ENCODE measurements at regions not wholly inside any gene's neighbourhood (a gene's known extent, or its start where the extent isn't known, plus 50 kb on each side); places are given as distances from the start of the nearest gene placed in this dataset.

DNA sequence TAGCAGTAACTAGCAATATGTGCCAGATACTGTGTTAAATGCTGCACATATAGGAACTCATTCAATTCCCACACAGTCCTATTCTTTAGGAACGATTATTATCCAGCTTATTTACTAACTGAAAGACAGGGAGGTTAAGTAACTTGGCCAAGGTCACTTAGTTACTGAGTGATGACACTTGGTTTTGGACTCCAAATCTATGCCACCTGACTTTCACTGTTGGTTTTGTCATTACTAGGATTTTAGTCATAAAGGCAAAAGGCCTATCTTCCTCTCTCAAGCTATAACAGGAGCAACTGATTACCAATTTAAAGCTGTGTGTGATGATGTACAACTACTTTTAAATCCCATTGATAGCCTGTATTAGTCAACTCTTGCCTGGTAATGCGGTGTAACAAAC lies 138.9 kb upstream of the STX18 start:
- no peak for DNase-seq (ENCODE audit: low read depth, low spot score)
- no peak overlapping the region for H3K4me2 ChIP-seq (ENCODE audit: low read length)
- peaks cover 0 to 3% of the 10 kb centered on the region in 2 experiments; a peak in 1 of 4 replicates for H3K4me1 ChIP-seq (ENCODE audit: control insufficient read depth in 1 of 2, insufficient read depth in 2 of 2, low read length in 2 of 2)
- no peaks in the 10 kb centered on the region for H3K9me3 ChIP-seq (ENCODE audit: control insufficient read depth in 1 of 2, insufficient read depth in 1 of 2, low read depth in 1 of 2, low read length in 2 of 2)
- H3K27ac ChIP-seq (ENCODE audit: low read depth, low read length): no peak overlapping the region
- H3K9ac ChIP-seq (ENCODE audit: low read length): no peak overlapping the region
- H2AFZ ChIP-seq (ENCODE audit: low read depth, low read length, poor library complexity, severe bottlenecking): no peak overlapping the region
- TF ChIP-seq POLR2AphosphoS5 (IDR thresholded peaks at IDR 0.05; ENCODE audit: low read depth, low read length) (no peak), ZFX (IDR thresholded peaks at IDR 0.05) (no peak), RAD21 (IDR thresholded peaks at IDR 0.05; ENCODE audit: low read depth) (no peak), SIN3A (IDR thresholded peaks at IDR 0.05; ENCODE audit: low read depth) (no peak), CBX3 (IDR thresholded peaks at IDR 0.05; ENCODE audit: low read depth) (no peak), ELF1 (IDR thresholded peaks at IDR 0.05; ENCODE audit: borderline replicate concordance, low read depth) (no peak), TCF7L2 (IDR thresholded peaks at IDR 0.05; ENCODE audit: borderline replicate concordance, extremely low read depth, insufficient read depth, insufficient read length) (no peak), CEBPB (IDR thresholded peaks at IDR 0.05; ENCODE audit: low read depth) (no peak), FOSL1 (IDR thresholded peaks at IDR 0.05; ENCODE audit: low read depth) (no peak), JUND (IDR thresholded peaks at IDR 0.05) (no peak), EZH2phosphoT487 (IDR thresholded peaks at IDR 0.05; ENCODE audit: borderline replicate concordance) (no peak), EZH2 (IDR thresholded peaks at IDR 0.05) (no peak), ZNF274 (IDR thresholded peaks at IDR 0.05; ENCODE audit: low read depth, low read length) (no peak)
- TF ChIP-seq, protein P1, sequence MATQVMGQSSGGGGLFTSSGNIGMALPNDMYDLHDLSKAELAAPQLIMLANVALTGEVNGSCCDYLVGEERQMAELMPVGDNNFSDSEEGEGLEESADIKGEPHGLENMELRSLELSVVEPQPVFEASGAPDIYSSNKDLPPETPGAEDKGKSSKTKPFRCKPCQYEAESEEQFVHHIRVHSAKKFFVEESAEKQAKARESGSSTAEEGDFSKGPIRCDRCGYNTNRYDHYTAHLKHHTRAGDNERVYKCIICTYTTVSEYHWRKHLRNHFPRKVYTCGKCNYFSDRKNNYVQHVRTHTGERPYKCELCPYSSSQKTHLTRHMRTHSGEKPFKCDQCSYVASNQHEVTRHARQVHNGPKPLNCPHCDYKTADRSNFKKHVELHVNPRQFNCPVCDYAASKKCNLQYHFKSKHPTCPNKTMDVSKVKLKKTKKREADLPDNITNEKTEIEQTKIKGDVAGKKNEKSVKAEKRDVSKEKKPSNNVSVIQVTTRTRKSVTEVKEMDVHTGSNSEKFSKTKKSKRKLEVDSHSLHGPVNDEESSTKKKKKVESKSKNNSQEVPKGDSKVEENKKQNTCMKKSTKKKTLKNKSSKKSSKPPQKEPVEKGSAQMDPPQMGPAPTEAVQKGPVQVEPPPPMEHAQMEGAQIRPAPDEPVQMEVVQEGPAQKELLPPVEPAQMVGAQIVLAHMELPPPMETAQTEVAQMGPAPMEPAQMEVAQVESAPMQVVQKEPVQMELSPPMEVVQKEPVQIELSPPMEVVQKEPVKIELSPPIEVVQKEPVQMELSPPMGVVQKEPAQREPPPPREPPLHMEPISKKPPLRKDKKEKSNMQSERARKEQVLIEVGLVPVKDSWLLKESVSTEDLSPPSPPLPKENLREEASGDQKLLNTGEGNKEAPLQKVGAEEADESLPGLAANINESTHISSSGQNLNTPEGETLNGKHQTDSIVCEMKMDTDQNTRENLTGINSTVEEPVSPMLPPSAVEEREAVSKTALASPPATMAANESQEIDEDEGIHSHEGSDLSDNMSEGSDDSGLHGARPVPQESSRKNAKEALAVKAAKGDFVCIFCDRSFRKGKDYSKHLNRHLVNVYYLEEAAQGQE (IDR thresholded peaks at IDR 0.05; ENCODE audit: low read depth): no peak
- TF ChIP-seq, protein P2, sequence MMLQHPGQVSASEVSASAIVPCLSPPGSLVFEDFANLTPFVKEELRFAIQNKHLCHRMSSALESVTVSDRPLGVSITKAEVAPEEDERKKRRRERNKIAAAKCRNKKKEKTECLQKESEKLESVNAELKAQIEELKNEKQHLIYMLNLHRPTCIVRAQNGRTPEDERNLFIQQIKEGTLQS (IDR thresholded peaks at IDR 0.05): no peak
- TF ChIP-seq, protein P3, sequence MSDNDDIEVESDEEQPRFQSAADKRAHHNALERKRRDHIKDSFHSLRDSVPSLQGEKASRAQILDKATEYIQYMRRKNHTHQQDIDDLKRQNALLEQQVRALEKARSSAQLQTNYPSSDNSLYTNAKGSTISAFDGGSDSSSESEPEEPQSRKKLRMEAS (IDR thresholded peaks at IDR 0.05): no peak
- ChIA-PET POLR2A (no interaction called here), CTCF (interaction anchor here (1.0 kb wide), 1 partner anchor 82 kb away, joined by 3 read pairs; no protein-coding TSS in a partner anchor), RAD21 (ENCODE audit: low non-redundant PET in 1 of 2, low total read pairs in 2 of 2, uncharacterized antibody in 2 of 2, unreplicated experiment in 2 of 2) (no interaction called here)
- no peaks in the 10 kb centered on the region for H3K79me2 ChIP-seq (ENCODE audit: insufficient read depth, low read length)
- H3K9me2 ChIP-seq (ENCODE audit: insufficient read depth): no peaks in the 10 kb centered on the region
- no peaks in the 10 kb centered on the region for H3K36me3 ChIP-seq (ENCODE audit: control insufficient read depth in 1 of 2, insufficient read depth in 2 of 2, low read length in 2 of 2)
- no peaks in the 10 kb centered on the region for H3K27me3 ChIP-seq (ENCODE audit: insufficient read depth, low read length)
- BruUV-seq (replicated peaks): no TSS peak
- intact Hi-C loops (cut with micrococcal nuclease): no loop called here
- ATAC-seq: no peak
- H4K20me1 ChIP-seq (ENCODE audit: insufficient read depth): no peaks in the 10 kb centered on the region
- no peak overlapping the region for H3K4me3 ChIP-seq (replicated peaks in 1 of 2; ENCODE audit: low read depth in 1 of 2, low read length in 2 of 2)
